ENCODE measurements at regions not wholly inside any gene's neighbourhood (a gene's known extent, or its start where the extent isn't known, plus 50 kb on each side); places are given as distances from the start of the nearest gene placed in this dataset.

GRCh38 chr3:25071846-25072245, 356.2 kb upstream of the RARB start:
- Histone ChIP-seq H2AFZ (ENCODE audit: low read depth, low read length) (no peak overlapping the region), H3K4me3 (no peak overlapping the region), H3K79me2 (ENCODE audit: control insufficient read depth, insufficient read depth, low read length) (no peaks in the 10 kb centered on the region), H3K9me1 (ENCODE audit: control insufficient read depth, insufficient read depth, low read length) (no peaks in the 10 kb centered on the region), H3K27me3 (ENCODE audit: control insufficient read depth in 2 of 2, insufficient read depth in 2 of 2, low read length in 2 of 2) (no peaks in the 10 kb centered on the region), H3K9ac (ENCODE audit: insufficient read depth in 1 of 2, low read depth in 2 of 2, low read length in 2 of 2) (no peak overlapping the region), H3K27ac (ENCODE audit: extremely low read depth, low read depth, low read length) (no peak overlapping the region), H3K4me2 (ENCODE audit: insufficient read depth, low read length) (no peak overlapping the region), H3K4me1 (replicated peaks in 1 of 2; ENCODE audit: control insufficient read depth in 2 of 2, insufficient read depth in 2 of 2, low read length in 2 of 2) (no peaks in the 10 kb centered on the region), H3K36me3 (ENCODE audit: control insufficient read depth, insufficient read depth, low read length) (no peaks in the 10 kb centered on the region), H4K20me1 (replicated peaks; ENCODE audit: control insufficient read depth, insufficient read depth, low read length) (no peaks in the 10 kb centered on the region), H3K9me3 (replicated peaks; ENCODE audit: control insufficient read depth, insufficient read depth, low read depth, low read length) (no peaks in the 10 kb centered on the region)
- no TSS peak for BruUV-seq (replicated peaks)
- intact Hi-C loops (cut with micrococcal nuclease), result no loop called here
- ATAC-seq (no peak), DNase-seq (ENCODE audit: extremely low read depth in 1 of 4, low spot score in 3 of 4) (no peak), FAIRE-seq (no peak)
- 3% methylated on average over 5 of the region's 5 CpGs for WGBS (ENCODE audit: insufficient coverage, low coverage, missing lambda C conversion rate)
- CTCF ChIA-PET (ENCODE audit: low intra/inter-chr PET ratio), result no interaction called here
- in situ Hi-C loops (cut with MboI), result no loop called here
- POLR2A ChIA-PET, result no interaction called here
- TF ChIP-seq MTF1 (CRISPR knock-in tag; IDR thresholded peaks at IDR 0.05; ENCODE audit: borderline replicate concordance) (no peak), GTF3C2 (IDR thresholded peaks at IDR 0.05; ENCODE audit: borderline replicate concordance, extremely low read depth, insufficient read length) (no peak), MYNN (IDR thresholded peaks at IDR 0.05) (no peak), MYNN (CRISPR knock-in tag; IDR thresholded peaks at IDR 0.05) (no peak), RBM39 (optimal IDR thresholded peaks at IDR 0.05; ENCODE audit: low read depth, low read length) (no peak), ZNF41 (CRISPR knock-in tag; conservative IDR thresholded peaks at IDR 0.05) (no peak), DPF2 (IDR thresholded peaks at IDR 0.05) (no peak), HES1 (IDR thresholded peaks at IDR 0.05; ENCODE audit: low read depth) (no peak), TFAP4 (CRISPR knock-in tag; IDR thresholded peaks at IDR 0.05; ENCODE audit: borderline replicate concordance) (no peak), NFIX (CRISPR knock-in tag; IDR thresholded peaks at IDR 0.05; ENCODE audit: low read depth) (no peak), NFE2 (IDR thresholded peaks at IDR 0.05; ENCODE audit: low read depth) (no peak), ATF4 (CRISPR knock-in tag; IDR thresholded peaks at IDR 0.05) (no peak), BRD9 (IDR thresholded peaks at IDR 0.05; ENCODE audit: low read depth, partially characterized antibody) (no peak), GTF2E2 (tag; IDR thresholded peaks at IDR 0.05) (no peak), ZBTB8A (IDR thresholded peaks at IDR 0.05; ENCODE audit: partially characterized antibody) (no peak), ZFP36 (IDR thresholded peaks at IDR 0.05; ENCODE audit: low read depth, low read length, partially characterized antibody) (no peak), SMARCA4 (IDR thresholded peaks at IDR 0.05) (no peak), CAMTA2 (CRISPR knock-in tag; conservative IDR thresholded peaks at IDR 0.05) (no peak), ZFPM2 (CRISPR knock-in tag; IDR thresholded peaks at IDR 0.05) (no peak)
- TF ChIP-seq, protein P1, sequence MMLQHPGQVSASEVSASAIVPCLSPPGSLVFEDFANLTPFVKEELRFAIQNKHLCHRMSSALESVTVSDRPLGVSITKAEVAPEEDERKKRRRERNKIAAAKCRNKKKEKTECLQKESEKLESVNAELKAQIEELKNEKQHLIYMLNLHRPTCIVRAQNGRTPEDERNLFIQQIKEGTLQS (IDR thresholded peaks at IDR 0.05), result no peak
- TF ChIP-seq, protein P1 (CRISPR knock-in tag; conservative IDR thresholded peaks at IDR 0.05), result no peak

Measured in K562 (cell line).